HG03103 (cell line): ENCODE measurements at regions not wholly inside any gene's neighbourhood (a gene's known extent, or its start where the extent isn't known, plus 50 kb on each side); places are given as distances from the start of the nearest gene placed in this dataset.

Source experiments
- ATAC-seq: cut with Tn5 transposase; IDR thresholded peaks from one replicate; pipeline ENCODE4 v1.9.1; 2021; ENCODE audit warnings: low read depth; ENCODE audit not compliant: unreplicated experiment

- no peak for ATAC-seq
Measured at GRCh38 chr16:80058214-80058613, 457.7 kb upstream of the MAF start.

DNA sequence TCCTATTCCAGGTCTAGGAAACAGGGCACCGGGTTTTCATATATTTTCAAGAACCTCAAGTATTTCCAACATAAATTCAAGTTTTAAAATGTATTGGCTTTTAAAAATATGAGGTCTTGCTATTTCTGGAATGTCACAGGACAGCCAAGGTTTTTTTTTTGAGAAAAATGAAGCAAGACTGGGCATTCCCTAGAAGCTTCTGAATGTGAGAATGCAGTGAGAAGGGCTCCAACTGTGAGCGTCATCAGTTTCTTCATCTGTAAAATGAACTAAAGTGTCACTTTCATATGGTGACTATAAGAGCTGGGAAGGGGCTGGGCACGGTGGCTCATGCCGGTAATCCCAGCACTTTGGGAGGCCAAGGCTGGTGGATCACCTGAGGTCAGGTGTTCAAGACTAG, 455.8 kb upstream of the MAF start:
- ATAC-seq = no peak

DNA sequence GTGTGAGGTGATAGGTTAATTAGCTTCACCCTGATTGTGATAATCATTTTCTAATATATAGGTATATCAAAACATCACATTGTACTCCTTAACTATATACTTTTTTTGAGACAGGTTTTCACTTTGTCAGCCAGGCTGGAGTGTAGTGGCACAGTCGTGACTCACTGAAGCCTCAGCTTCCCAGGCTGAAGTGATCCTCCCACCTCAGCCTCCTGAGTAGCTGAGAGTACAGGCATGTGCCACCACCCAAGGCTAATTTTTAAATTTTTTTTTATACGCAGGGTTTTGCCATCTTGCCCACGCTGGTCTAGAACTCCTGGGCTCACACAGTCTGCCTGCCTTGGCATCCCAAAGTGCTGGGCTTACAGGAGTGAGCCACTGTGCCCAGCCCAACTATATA, 455.3 kb upstream of the MAF start:
- no peak for ATAC-seq

DNA sequence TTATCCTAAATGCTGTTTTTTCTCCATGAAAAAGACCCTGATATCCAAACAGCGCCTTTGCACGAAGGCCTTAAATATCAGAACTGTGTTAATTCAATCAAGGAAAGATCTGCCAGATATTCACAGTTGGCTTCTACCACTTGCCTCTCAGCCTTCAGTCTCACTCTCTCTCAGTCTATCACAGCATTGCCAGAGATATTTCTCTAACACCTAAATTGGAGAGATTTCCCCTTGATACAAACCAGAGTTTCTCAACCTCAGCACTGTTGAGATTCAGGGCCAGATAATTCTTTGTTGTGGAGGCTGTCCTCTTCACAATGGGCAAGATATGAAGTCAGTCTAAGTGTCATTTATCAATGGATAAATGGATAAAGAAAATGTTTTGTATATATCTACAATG, 454.1 kb upstream of the MAF start:
- no peak for ATAC-seq

DNA sequence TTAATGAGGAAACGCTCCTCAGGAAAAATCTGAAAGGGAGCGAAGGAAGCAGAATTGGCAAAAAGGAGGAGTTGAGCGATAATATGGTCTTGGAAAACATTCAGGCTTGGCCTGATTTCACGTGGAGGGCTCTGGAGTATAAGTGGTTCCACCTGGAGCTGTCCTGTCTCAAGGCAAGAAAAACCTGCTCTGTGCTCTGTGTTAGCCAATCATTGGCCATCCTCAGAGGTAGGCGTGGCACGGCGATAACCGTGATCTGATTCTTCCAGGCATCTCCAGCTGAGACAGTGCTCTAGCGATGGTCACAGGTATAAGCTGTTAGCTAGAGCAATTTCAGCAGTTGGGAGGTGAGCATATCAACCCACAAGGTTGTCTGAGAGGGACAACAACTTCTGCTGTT, 450.5 kb upstream of the MAF start:
- ATAC-seq = no peak

DNA sequence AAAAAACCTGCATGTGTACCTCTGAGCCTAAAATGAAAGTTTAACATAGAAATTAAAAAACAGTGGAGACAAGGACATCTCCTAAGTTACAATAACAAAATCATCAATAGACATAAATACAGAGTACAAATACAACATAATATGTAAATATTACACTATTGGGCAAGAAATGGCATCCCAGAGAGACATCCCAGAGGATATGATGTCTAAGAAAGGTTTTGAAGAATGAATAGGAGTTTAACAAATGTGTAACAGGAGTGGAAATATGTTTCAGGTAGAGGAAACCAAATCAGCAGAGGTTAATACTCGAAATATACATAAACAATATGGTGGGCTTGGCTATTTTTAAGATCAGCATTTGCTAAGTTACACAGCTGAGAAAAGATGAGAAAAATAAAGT, 447.7 kb upstream of the MAF start:
- ATAC-seq = no peak

GRCh38 chr16:80047842-80048241, 447.3 kb upstream of the MAF start:
- no peak for ATAC-seq

DNA sequence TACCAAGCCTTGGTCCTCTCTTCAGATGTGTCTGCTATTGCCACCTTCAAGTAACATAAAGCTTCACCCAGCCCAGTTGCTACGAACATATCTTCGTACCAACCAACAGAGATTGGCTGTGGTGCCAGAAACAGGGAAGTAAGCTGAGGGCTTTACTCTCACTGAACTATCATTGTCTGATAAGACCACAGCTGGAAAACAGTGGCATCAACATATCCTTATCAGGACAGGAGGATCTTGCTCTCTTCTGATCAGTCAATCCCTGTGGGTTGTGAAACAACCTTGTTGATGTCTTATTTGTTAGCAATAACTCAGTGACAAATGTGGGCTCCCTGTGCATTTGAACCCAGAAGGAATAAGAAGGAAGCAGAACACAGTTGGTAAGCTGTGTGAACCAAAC, 446.3 kb upstream of the MAF start:
- no peak for ATAC-seq

- no peak for ATAC-seq
Measured at GRCh38 chr16:80046261-80046660, 445.7 kb upstream of the MAF start.

GRCh38 chr16:80045861-80046260, 445.3 kb upstream of the MAF start:
- ATAC-seq = no peak

- ATAC-seq = no peak
Measured at GRCh38 chr16:80041410-80041809, 440.9 kb upstream of the MAF start.

DNA sequence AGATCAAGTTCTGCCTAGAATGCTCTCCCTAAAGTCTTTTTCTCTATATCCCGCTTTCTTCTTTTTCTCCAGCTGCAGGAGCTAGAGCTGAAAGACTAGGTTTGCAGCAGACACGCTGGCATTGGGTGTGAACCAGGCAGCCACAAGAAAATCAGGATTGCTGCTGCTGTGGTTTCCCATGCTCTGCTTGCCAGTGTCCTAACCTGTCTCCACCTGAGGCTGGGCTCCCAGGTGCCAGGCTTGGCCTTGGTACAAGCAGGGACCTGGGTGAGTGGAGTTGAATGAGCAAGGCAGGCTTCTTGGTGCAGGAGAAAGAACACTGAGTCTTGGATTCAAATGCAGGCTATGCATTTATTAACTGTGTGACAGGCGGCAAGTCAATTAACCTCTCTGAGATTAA, 440.3 kb upstream of the MAF start:
- ATAC-seq = no peak

- ATAC-seq = no peak
Measured at GRCh38 chr16:80040413-80040812, 439.9 kb upstream of the MAF start.

- no peak for ATAC-seq
Measured at GRCh38 chr16:80039777-80040176, 439.2 kb upstream of the MAF start.

GRCh38 chr16:80038566-80038965, 438.0 kb upstream of the MAF start:
- no peak for ATAC-seq

DNA sequence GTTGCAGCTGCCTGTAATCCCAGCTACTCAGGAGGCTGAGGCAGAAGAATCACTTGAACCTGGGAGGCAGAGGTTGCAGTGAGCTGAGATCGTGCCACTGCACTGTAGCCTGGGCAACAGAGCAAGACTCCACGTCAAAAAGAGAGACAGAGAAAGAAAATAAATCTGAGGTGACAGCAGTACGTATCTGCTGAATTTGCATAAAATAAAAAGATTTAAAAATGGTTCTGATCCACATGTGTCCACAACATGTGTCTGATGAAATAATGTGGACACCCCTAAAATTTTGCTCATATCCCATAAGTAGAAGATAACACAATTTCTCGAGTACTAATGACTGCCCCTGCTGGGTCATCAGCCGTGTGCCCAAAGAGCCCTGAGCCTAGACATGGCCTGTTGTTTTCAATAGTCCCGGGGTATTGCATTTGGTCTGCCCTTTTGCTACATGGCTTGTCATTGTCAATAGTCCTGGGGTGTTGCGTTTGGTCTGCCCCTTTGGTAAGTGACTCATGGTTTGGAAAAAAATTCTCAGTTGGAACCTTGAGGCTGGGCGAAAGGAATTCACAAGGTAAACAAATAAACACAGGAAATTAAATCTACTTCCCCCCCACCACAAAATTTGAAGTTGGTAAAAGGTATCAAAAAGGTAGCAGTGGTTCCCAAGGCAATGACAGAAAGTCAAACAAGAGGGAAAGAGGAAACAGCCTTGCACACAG, 434.6 kb upstream of the MAF start:
- no peak for ATAC-seq

- no peak for ATAC-seq
Measured at GRCh38 chr16:80034469-80034826, 433.9 kb upstream of the MAF start.

DNA sequence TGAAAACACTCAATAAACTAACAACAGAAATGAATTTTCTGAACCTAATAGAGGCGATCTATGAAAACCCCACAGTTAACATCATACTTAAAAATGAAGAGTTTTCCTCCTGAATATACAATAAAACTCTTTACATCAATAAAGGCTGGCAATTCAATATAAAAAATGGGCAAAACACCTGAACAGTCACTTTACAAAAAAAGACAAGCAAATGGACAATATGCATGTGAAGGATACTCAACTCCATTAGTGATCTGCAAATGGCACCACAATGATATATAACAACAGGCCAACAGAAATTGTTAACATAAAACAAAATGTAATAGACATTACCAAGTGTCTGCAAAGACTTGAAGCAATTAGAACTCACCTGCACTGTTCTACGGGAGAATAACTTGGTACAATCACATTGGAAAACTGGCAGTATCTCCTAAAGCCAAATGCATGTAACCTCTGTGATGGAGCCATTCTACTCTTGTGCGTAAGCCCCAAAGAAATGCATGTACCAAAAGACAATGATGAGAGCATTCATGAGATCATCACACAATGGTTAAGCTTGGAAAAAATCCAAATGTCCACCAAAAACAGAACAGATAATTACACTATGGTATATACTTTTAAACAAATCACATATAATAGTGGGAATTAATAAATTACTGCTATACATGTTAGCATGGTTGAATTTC, 433.4 kb upstream of the MAF start:
- no peak for ATAC-seq

DNA sequence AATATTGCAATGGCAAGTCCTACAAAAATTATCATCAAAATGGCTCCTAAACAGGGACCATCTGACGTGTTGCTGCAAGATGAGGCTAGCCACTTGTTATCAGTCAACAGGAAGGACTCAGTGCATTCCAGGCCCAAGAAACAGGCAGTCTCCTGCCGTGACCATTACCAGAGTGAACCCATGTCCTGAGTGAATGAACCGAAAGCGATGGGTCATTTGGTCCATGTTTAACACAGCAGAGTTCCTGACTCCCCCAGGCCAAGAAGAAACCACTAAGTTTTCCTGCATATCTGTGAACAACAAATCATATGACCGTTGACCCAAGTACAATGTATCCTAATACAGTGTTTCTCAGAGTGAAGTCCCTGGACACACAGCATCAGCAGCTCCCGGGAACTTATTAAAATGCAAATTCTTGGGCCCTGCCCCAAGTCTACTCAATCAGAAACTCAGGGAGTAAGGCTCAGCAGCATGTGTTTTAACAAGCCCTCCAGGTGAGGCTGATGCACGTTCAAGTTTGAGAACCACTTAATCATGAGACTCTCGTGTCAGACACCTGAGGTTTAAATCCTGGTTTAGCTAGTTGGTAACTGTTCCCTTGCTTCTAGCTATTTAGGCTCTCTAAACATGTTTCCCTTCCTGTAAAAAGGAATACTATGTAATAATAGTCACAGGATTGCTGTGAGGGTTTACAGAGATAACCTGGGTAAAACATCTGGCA, 429.4 kb upstream of the MAF start:
- ATAC-seq = no peak

- no peak for ATAC-seq
Measured at GRCh38 chr16:80029381-80029630, 428.8 kb upstream of the MAF start.

DNA sequence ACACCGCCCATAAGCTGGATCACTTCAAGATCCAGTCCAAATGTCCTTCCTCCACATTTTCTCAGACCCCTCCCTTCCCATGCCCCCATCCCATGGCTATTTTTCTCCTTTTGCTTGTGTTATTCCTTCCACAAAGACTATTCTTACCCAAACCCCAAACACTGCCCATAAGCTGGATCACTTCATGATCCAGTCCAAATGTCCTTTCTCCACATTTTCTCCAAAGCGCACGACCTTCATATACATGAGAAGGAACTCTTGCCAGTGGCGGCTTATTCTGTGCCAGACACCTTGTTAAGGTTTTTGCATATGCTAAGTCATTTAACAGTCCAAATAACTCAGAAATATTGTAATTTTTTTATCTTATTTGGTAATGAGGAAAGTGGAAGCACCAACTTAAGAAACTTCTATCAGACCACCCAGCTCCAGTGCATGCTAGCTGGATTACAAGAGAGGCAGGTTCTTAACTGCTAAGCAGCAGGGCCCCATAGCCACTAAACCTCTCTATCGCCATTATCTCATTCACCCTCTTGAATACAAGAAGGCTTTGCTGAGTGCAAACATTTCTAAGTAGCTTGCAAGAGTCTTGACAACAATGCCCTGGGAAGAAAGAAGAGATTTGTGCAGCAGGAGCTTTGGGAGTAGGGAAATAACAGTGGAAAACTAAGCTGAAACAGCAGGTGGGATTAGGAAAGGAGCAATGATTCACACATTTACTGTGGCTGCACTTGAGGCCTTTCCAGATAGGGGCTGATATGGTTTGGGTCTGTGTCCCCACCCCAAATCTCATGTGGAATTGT, 428.2 kb upstream of the MAF start:
- no peak for ATAC-seq
